NT2/D1 (cell line): ENCODE measurements at regions not wholly inside any gene's neighbourhood (a gene's known extent, or its start where the extent isn't known, plus 50 kb on each side); places are given as distances from the start of the nearest gene placed in this dataset.

Source experiments
- SUZ12 ChIP-seq: IDR thresholded peaks from 2 replicates; pipeline ENCODE4 v1.6.1; 2011; ENCODE audit not compliant: insufficient read length, insufficient read depth; ENCODE audit errors: extremely low read depth
- YY1 ChIP-seq: IDR thresholded peaks from 2 replicates; pipeline ENCODE4 v1.6.1; 2011; ENCODE audit not compliant: insufficient read length, insufficient read depth
- ZNF274 ChIP-seq: IDR thresholded peaks from 2 replicates; pipeline ENCODE4 v1.6.1; 2011; ENCODE audit warnings: mild to moderate bottlenecking, low read depth, low read length

DNA sequence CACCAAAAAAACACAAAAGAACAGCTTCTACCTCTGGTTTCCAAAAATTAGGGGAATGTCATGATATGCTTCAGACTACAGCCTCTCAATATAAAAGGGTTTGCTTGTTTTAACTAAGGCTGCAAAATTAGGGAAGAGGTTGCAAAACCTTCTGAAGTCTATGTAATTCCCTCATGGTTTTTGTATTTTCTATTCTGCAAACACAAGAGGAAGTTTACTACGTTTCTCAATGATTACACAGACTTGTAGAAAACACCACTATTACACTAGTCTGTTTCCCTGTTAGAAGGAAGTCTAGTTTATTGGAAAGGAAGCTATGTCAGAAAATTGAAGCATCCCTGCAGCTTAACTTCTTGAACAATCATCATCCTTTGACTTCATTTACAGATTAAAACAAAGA lies 229.7 kb upstream of the FMN2 start:
- TF ChIP-seq SUZ12: no peak
- no peak for TF ChIP-seq YY1
- no peak for TF ChIP-seq ZNF274
